Parathyroid adenoma (tissue), 2 donors: ENCODE measurements at regions not wholly inside any gene's neighbourhood (a gene's known extent, or its start where the extent isn't known, plus 50 kb on each side); places are given as distances from the start of the nearest gene placed in this dataset.

Experiments
- H2AFZ ChIP-seq: fragments of 300-600 bp; sonication (generic); one replicate; pipeline ENCODE4 v1.7.0; 2017; ENCODE audit warnings: antibody characterized with exemption, mild to moderate bottlenecking
- H3K27ac ChIP-seq: fragments of 300-600 bp; sonication (generic); one replicate; pipeline ENCODE4 v1.7.0; 2017
- H3K27me3 ChIP-seq: fragments of 300-600 bp; sonication (generic); one replicate; pipeline ENCODE4 v1.7.0; 2017; ENCODE audit warnings: low read length; ENCODE audit not compliant: control insufficient read depth, insufficient read depth
- H3K36me3 ChIP-seq: fragments of 300-600 bp; sonication (generic); one replicate; pipeline ENCODE4 v1.7.0; 2017; ENCODE audit warnings: low read length; ENCODE audit not compliant: control insufficient read depth, insufficient read depth
- H3K4me1 ChIP-seq: fragments of 300-600 bp; sonication (generic); one replicate; pipeline ENCODE4 v1.7.0; 2017; ENCODE audit warnings: control low read depth
- H3K4me2 ChIP-seq: fragments of 300-600 bp; sonication (generic); one replicate; pipeline ENCODE4 v1.7.0; 2017; ENCODE audit warnings: low read length
- H3K4me3 ChIP-seq: fragments of 300-600 bp; sonication (generic); one replicate; pipeline ENCODE4 v1.7.0; 2017; ENCODE audit warnings: low read depth, low read length
- H3K79me2 ChIP-seq: fragments of 300-600 bp; sonication (generic); one replicate; pipeline ENCODE4 v1.7.0; 2017; ENCODE audit warnings: control low read depth
- H3K9ac ChIP-seq: fragments of 300-600 bp; sonication (generic); one replicate; pipeline ENCODE4 v1.7.0; 2017; ENCODE audit warnings: mild to moderate bottlenecking
- H3K9me3 ChIP-seq: fragments of 300-600 bp; sonication (generic); one replicate; pipeline ENCODE4 v1.7.0; 2017; ENCODE audit warnings: low read length; ENCODE audit not compliant: control insufficient read depth
- TF ChIP-seq, protein P1 (sequence below): fragments of 300-600 bp; sonication (generic); IDR thresholded peaks from one replicate; pipeline ENCODE4 v1.7.0; 2017; ENCODE audit warnings: antibody characterized with exemption, mild to moderate bottlenecking
- donor health status: primary hyperparathyroidism.

DNA sequence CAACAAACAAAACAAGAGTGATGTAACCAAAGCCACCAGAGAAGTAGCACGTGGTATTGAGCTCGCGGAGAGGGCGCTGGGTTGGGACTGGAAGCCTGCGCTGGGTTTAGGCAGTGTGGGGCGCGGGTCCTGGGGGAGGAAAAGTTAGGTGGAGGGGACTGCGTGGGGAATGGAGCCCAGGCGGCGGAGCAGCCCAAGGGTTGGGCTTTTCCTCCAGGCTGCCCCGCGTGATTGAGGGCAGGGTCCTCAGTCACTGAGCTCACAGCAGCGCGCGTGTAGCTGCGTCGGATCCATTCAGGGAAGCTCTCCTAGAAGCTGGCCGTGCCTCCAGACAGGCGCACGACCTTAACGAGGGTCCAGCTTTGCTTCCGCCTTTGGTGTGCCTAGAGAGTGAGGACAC is 357.4 kb downstream of the GALR1 start:
- H3K36me3 ChIP-seq: no peaks in the 10 kb centered on the region
- no peak overlapping the region for H3K4me2 ChIP-seq
- H2AFZ ChIP-seq: no peak overlapping the region
- H3K79me2 ChIP-seq: no peaks in the 10 kb centered on the region
- TF ChIP-seq, protein P1, sequence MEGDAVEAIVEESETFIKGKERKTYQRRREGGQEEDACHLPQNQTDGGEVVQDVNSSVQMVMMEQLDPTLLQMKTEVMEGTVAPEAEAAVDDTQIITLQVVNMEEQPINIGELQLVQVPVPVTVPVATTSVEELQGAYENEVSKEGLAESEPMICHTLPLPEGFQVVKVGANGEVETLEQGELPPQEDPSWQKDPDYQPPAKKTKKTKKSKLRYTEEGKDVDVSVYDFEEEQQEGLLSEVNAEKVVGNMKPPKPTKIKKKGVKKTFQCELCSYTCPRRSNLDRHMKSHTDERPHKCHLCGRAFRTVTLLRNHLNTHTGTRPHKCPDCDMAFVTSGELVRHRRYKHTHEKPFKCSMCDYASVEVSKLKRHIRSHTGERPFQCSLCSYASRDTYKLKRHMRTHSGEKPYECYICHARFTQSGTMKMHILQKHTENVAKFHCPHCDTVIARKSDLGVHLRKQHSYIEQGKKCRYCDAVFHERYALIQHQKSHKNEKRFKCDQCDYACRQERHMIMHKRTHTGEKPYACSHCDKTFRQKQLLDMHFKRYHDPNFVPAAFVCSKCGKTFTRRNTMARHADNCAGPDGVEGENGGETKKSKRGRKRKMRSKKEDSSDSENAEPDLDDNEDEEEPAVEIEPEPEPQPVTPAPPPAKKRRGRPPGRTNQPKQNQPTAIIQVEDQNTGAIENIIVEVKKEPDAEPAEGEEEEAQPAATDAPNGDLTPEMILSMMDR: no peak
- no peaks in the 10 kb centered on the region for H3K27me3 ChIP-seq
- H3K27ac ChIP-seq: no peak overlapping the region
- no peaks in the 10 kb centered on the region for H3K9me3 ChIP-seq
- H3K9ac ChIP-seq: no peak overlapping the region
- no peak overlapping the region for H3K4me3 ChIP-seq
- H3K4me1 ChIP-seq: no peaks in the 10 kb centered on the region

DNA sequence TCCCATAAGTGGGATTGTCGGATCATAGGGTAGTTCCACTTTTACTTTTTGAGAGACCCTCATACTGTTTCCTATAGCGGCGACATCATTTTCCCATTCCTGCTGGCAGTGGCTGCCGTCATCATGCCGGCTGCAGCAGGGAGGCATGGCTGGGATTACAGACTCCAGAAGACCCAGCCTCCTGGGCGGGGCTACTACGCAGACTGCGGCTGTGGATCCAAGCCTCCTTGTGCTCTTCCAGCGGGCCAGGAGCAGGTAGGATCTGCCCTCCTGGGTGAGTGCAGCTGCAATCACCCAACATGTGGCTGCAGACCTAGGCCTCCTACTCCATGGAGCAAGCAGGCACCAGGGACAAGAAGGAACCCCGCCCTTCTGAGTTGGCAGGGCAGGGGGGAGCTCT is 359.2 kb downstream of the GALR1 start:
- no peaks in the 10 kb centered on the region for H3K9me3 ChIP-seq
- no peaks in the 10 kb centered on the region for H3K4me1 ChIP-seq
- H3K4me2 ChIP-seq: no peak overlapping the region
- no peaks in the 10 kb centered on the region for H3K79me2 ChIP-seq
- H3K27ac ChIP-seq: no peak overlapping the region
- TF ChIP-seq, protein P1: no peak
- no peak overlapping the region for H3K4me3 ChIP-seq
- no peak overlapping the region for H2AFZ ChIP-seq
- H3K9ac ChIP-seq: no peak overlapping the region
- no peaks in the 10 kb centered on the region for H3K36me3 ChIP-seq
- H3K27me3 ChIP-seq: no peaks in the 10 kb centered on the region

DNA sequence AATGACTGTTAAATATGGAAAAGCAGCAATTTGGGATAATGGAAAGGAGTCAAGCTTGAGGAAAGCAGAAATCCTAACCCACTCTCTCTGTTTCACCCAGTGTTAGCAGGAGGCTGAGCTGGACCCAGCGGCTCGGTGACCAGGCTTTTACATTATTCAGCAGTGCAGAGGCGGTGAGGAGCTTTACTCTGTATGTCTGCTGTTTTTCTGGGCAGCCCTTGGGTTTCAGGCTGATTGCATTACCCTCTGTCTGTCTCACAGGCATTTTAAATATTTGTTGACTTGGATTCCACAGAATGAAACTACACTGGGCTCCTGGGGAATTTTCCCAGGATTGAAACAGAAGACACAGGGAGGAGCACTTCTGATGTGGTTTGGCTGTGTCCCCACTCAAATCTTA is 368.0 kb downstream of the GALR1 start:
- TF ChIP-seq, protein P1: no peak
- H3K4me3 ChIP-seq: no peak overlapping the region

DNA sequence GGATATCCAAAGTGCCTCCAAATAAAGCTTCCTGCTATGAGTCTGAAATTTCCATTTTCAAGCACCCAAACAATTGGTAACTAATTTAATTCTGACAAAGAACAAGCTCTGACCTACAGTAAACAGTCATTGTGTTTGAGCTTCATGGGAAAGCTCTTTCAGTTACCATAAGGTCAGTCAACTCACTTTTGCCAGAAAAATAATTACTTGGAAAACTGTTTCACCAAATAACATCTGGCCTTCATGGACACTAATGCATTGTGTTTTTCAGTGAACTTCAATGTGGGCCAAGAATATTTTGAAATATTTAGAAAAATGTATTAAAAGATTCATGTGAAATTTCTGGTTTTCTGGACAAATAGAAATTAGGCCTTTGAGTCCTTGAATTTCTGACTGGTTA is 369.9 kb downstream of the GALR1 start:
- Histone ChIP-seq H3K4me1 (no peaks in the 10 kb centered on the region), H2AFZ (no peak overlapping the region), H3K4me2 (no peak overlapping the region), H3K36me3 (no peaks in the 10 kb centered on the region), H3K9ac (no peak overlapping the region), H3K4me3 (no peak overlapping the region), H3K27me3 (no peaks in the 10 kb centered on the region), H3K79me2 (no peaks in the 10 kb centered on the region), H3K9me3 (no peaks in the 10 kb centered on the region), H3K27ac (no peak overlapping the region)
- TF ChIP-seq, protein P1: no peak

More for the DNA sequence above, 368.0 kb downstream of the GALR1 start:
- no peak overlapping the region for H3K9ac ChIP-seq
- no peak overlapping the region for H3K27ac ChIP-seq
- H3K9me3 ChIP-seq: no peaks in the 10 kb centered on the region
- no peaks in the 10 kb centered on the region for H3K4me1 ChIP-seq
- no peak overlapping the region for H2AFZ ChIP-seq
- H3K36me3 ChIP-seq: no peaks in the 10 kb centered on the region
- no peaks in the 10 kb centered on the region for H3K79me2 ChIP-seq
- no peak overlapping the region for H3K4me2 ChIP-seq
- no peaks in the 10 kb centered on the region for H3K27me3 ChIP-seq

DNA sequence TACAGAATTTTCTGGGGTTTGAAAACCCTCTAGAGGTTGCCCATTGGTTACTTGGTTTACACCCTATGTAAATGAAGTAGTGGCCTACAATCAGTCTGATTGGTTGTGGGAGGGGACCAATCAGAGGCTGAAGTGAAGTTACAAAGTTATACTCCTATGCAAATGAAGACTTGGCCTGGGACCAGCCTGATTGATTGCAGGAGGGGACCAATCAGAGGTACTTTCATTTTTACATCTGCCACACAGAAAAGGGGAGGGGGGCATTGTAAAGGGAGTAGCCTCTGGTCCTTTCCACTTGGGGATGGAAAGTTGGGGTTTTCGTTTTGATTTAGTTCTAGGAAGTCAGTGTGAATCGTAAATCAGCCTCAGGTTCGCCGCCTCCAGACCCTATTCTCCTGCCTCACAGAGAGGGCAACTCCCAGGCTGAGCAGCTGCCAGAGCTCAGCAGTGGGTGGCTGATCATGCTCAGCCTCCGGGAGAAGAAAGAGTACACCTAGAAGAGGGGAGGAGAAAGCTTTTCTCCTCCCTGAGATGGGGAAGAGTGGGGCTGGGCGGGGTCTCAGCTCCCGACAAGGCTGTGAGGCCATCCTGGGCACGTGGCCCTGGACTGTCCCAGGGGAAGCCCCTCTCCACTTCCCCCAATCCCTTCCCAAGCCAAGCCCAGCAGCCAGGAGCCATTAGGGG is 372.5 kb downstream of the GALR1 start:
- Histone ChIP-seq H3K36me3 (no peaks in the 10 kb centered on the region), H3K27ac (no peak overlapping the region), H3K9ac (no peak overlapping the region), H3K4me1 (no peaks in the 10 kb centered on the region), H3K4me3 (no peak overlapping the region), H3K4me2 (no peak overlapping the region), H3K27me3 (no peaks in the 10 kb centered on the region), H3K79me2 (no peaks in the 10 kb centered on the region), H2AFZ (no peak overlapping the region), H3K9me3 (no peaks in the 10 kb centered on the region)
- TF ChIP-seq, protein P1: no peak
